ENCODE measurements at regions not wholly inside any gene's neighbourhood (a gene's known extent, or its start where the extent isn't known, plus 50 kb on each side); places are given as distances from the start of the nearest gene placed in this dataset.

DNA sequence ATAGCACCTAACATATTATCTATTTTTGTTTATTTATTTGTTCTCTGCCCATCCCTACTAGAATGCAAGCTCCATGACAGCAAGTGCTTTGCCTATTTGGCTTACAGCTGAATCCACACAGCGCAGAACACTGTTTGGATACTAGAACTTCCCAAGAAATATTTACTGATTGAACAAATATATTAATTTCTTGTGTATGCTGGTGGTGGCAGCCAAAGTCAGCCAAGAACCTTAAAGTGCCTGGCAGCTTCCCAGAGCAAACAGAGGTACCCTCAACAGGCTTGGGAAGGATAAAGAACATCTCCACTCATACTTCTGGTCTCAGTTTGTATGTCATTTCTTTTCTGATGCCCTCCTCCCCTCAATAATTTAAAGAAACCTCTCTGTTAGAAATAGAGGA lies 111.8 kb upstream of the SLC25A36 start:
- TF ChIP-seq, protein P1, sequence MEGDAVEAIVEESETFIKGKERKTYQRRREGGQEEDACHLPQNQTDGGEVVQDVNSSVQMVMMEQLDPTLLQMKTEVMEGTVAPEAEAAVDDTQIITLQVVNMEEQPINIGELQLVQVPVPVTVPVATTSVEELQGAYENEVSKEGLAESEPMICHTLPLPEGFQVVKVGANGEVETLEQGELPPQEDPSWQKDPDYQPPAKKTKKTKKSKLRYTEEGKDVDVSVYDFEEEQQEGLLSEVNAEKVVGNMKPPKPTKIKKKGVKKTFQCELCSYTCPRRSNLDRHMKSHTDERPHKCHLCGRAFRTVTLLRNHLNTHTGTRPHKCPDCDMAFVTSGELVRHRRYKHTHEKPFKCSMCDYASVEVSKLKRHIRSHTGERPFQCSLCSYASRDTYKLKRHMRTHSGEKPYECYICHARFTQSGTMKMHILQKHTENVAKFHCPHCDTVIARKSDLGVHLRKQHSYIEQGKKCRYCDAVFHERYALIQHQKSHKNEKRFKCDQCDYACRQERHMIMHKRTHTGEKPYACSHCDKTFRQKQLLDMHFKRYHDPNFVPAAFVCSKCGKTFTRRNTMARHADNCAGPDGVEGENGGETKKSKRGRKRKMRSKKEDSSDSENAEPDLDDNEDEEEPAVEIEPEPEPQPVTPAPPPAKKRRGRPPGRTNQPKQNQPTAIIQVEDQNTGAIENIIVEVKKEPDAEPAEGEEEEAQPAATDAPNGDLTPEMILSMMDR (IDR thresholded peaks at IDR 0.05) = no peak
- TF ChIP-seq POLR2A (IDR thresholded peaks at IDR 0.05) = no peak

All from body of pancreas (tissue), 4 donors.